HepG2 (cell line): ENCODE measurements at regions not wholly inside any gene's neighbourhood (a gene's known extent, or its start where the extent isn't known, plus 50 kb on each side); places are given as distances from the start of the nearest gene placed in this dataset.
A peak's percentile ranks its signal among the peaks of the same experiment; 100 is the strongest.

Experiments used
- AHR ChIP-seq: IDR thresholded peaks from 2 replicates; pipeline ENCODE4 v1.6.1; 2018; ENCODE audit warnings: missing genetic modification reagents, missing compliant biosample characterization
- HHEX ChIP-seq: IDR thresholded peaks from 2 replicates; pipeline ENCODE4 v1.6.1; 2016; ENCODE audit warnings: control low read depth
- HNF1A ChIP-seq, 2 experiments: sonication (generic) in 1 of 2; formaldehyde crosslinking in 1 of 2; IDR thresholded peaks; 2 replicates each; pipeline versions ENCODE4 v1.4.0 to v1.6.1; 2016 to 2020; ENCODE audit warnings: borderline replicate concordance in 1 of 2, low read depth in 1 of 2, mild to moderate bottlenecking in 1 of 2, missing genetic modification reagents in 1 of 2
- IKZF5 ChIP-seq: IDR thresholded peaks from 2 replicates; pipeline ENCODE4 v1.6.1; 2018; ENCODE audit warnings: missing genetic modification reagents, mild to moderate bottlenecking, missing compliant biosample characterization
- NAIF1 ChIP-seq: sonication (generic); formaldehyde crosslinking; IDR thresholded peaks from 2 replicates; pipeline ENCODE4 v1.5.0; 2020; ENCODE audit warnings: mild to moderate bottlenecking, missing genetic modification reagents, borderline replicate concordance
- SAFB2 ChIP-seq: sonication (generic); formaldehyde crosslinking; IDR thresholded peaks from 2 replicates; pipeline ENCODE4 v1.5.1; 2020; ENCODE audit warnings: missing genetic modification reagents, low read depth, mild to moderate bottlenecking, borderline replicate concordance
- TERF1 ChIP-seq: sonication (generic); formaldehyde crosslinking; IDR thresholded peaks from 2 replicates; pipeline ENCODE4 v1.8.0; 2022; ENCODE audit warnings: mild to moderate bottlenecking, missing genetic modification reagents, moderate library complexity
- TOPORS ChIP-seq: sonication (generic); formaldehyde crosslinking; IDR thresholded peaks from 2 replicates; pipeline ENCODE4 v1.8.0; 2023; ENCODE audit warnings: mild to moderate bottlenecking, missing genetic modification reagents
- ZKSCAN5 ChIP-seq: sonication (generic); formaldehyde crosslinking; IDR thresholded peaks from 2 replicates; pipeline ENCODE4 v1.5.1; 2020; ENCODE audit warnings: mild to moderate bottlenecking, missing genetic modification reagents
- ZNF354B ChIP-seq: sonication (generic); formaldehyde crosslinking; IDR thresholded peaks from 2 replicates; pipeline ENCODE4 v1.8.0; 2022; ENCODE audit warnings: mild to moderate bottlenecking, missing genetic modification reagents
- ZXDC ChIP-seq: sonication (generic); formaldehyde crosslinking; IDR thresholded peaks from 2 replicates; pipeline ENCODE4 v1.5.0; 2020; ENCODE audit warnings: mild to moderate bottlenecking, missing genetic modification reagents

- no peak for TF ChIP-seq ZXDC (CRISPR knock-in tag)
- no peak for TF ChIP-seq TOPORS
- no peak for TF ChIP-seq ZNF354B (CRISPR knock-in tag)
- peak; percentile 88; the same call in 1 of the 2 replicates for TF ChIP-seq NAIF1 (CRISPR knock-in tag)
- no peak for TF ChIP-seq HNF1A (IDR thresholded peaks at IDR 0.05; ENCODE audit: low read depth)
- TF ChIP-seq HNF1A (CRISPR knock-in tag; IDR thresholded peaks at IDR 0.05; ENCODE audit: borderline replicate concordance), result peak; percentile 21; the same call in 1 of the 2 replicates
- TF ChIP-seq HHEX (CRISPR knock-in tag), result no peak
- TF ChIP-seq TERF1, result no peak
- TF ChIP-seq SAFB2, result no peak
- no peak for TF ChIP-seq AHR (CRISPR knock-in tag)
- TF ChIP-seq ZKSCAN5 (CRISPR knock-in tag), result no peak
- 0 out of 2 replicates have a peak, but pooled peaks have one; percentile 21 for TF ChIP-seq IKZF5 (CRISPR knock-in tag)
Measured at GRCh38 chr7:65251851-65252620, 121.6 kb upstream of the ZNF92 start (continued).
